ENCODE measurements at regions not wholly inside any gene's neighbourhood (a gene's known extent, or its start where the extent isn't known, plus 50 kb on each side); places are given as distances from the start of the nearest gene placed in this dataset.
"Not testable (repeated sequence)": the region's sequence is repeated elsewhere in the genome, so short reads cannot be mapped to it uniquely, and the experiment has no call there.

DNA sequence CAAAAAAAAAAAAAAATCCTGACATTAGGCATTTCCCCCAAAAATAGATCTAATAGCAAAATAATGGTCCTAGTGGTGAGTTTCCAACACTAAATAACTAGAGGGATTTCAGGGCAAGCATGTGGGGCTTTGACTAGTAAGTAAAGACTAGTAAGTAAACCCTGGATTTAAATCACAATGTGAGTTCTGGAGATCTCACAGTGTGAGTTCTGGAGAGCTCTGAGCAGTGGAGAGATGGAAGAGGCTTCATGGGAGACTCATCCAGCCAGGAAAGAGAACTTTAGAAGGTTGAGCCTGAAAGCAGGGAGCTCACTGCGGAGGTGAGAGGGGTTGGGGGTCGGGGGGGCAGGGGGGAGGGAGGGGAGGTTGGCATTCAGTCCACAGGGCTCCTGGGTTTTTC is 373.4 kb downstream of the SPATA31A1 start:
- not testable (repeated sequence) for DNase-seq (ENCODE audit: low spot score); H3K27ac ChIP-seq (ENCODE audit: poor library complexity, severe bottlenecking); H3K4me3 ChIP-seq (ENCODE audit: severe bottlenecking); H3K9me3 ChIP-seq (ENCODE audit: severe bottlenecking); H3K4me1 ChIP-seq (ENCODE audit: insufficient read depth, poor library complexity, severe bottlenecking); H3K36me3 ChIP-seq (ENCODE audit: low read depth); H3K27me3 ChIP-seq (ENCODE audit: insufficient read depth, poor library complexity, severe bottlenecking); ATAC-seq (ENCODE audit: low read depth)

DNA sequence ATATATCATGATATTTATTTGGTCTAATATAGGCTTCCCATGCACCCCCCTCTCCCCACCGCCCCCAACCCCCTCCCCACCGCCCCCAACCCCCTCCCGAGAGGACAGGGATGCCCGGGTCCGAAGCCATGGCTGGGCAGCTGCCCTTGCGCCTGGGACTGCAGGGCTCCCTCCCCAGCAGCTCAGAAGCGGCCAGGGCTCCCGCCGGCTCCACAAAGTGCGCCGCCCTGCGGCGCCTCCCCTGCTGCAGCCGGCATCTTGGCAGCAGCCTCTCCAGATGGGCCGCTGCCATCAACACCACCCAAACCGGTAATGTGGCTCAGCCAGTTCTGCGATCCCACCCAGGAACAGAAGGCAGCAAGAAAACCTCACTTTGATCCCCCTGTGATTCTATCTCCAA is 389.4 kb downstream of the SPATA31A1 start:
- not testable (repeated sequence) for H3K9me3 ChIP-seq (ENCODE audit: severe bottlenecking); H3K4me3 ChIP-seq (ENCODE audit: severe bottlenecking); H3K36me3 ChIP-seq (ENCODE audit: low read depth); DNase-seq (ENCODE audit: low spot score); H3K27me3 ChIP-seq (ENCODE audit: insufficient read depth, poor library complexity, severe bottlenecking); H3K4me1 ChIP-seq (ENCODE audit: insufficient read depth, poor library complexity, severe bottlenecking); H3K27ac ChIP-seq (ENCODE audit: poor library complexity, severe bottlenecking); ATAC-seq (ENCODE audit: low read depth)

DNA sequence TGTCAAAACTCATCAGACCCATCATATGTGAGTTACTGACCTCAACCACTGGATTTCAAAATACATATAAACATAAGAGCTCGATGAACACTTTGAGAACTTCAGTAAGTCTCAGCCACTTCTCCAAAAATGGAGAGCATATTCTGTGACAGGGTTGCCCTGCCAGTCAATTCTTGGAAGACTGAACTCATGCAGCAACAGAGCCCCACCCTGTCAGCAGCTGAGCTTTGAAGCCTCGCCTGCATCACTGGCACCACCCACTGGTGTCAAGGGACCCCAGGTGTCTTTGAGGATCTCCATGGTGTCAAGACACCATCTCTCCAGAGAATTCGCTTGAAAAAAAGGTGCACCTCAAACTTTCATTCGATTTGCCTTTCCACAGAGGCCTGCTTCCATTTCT is 420.1 kb downstream of the SPATA31A1 start:
- DNase-seq (ENCODE audit: low spot score); ATAC-seq (ENCODE audit: low read depth); H3K4me1 ChIP-seq (ENCODE audit: insufficient read depth, poor library complexity, severe bottlenecking); H3K9me3 ChIP-seq (ENCODE audit: severe bottlenecking); H3K27ac ChIP-seq (ENCODE audit: poor library complexity, severe bottlenecking); H3K27me3 ChIP-seq (ENCODE audit: insufficient read depth, poor library complexity, severe bottlenecking); H3K4me3 ChIP-seq (ENCODE audit: severe bottlenecking); H3K36me3 ChIP-seq (ENCODE audit: low read depth): not testable (repeated sequence)

DNA sequence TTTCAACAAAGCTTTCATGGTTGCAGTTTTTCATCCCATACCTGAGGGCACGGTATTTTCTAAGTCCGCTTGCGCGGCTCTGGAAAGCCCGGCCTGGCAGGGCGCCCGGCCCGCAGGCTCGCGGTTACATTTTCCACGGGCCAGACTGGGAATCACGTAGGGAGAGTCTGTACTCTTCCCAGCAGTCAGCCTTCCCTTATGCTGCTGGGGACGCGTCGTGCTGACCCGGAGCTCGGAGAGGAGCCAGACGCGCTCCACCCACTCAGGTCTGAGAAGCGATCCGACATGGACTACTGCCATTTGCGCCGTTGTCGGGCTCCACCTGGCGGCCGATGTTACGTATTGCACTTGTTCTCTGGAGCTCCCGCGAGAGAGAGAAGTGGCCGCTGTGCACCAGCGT is 435.9 kb downstream of the SPATA31A1 start:
- peak; percentile 100 for ATAC-seq (ENCODE audit: low read depth)
- H3K27me3 ChIP-seq (ENCODE audit: insufficient read depth, poor library complexity, severe bottlenecking); H3K4me3 ChIP-seq (ENCODE audit: severe bottlenecking): not testable (repeated sequence)

DNA sequence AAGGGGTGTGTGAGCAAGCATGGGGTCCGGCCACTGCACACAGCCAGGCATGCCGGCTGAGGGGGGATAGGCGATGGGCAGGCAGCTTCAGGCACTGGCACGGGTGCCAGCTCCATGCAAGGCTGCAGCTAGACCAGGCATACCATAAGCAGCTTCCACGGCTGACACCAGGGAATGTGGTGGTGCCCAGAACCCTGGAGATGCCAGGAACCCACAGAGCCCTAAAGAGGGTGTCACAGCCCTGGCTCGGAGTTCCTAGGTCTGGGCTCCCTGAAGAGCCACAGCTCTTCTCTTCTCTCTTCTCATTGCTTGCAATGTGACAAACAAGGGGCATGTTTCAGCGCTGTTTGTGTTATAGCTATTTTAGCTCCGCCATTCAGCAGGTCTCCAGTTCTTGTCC is 442.5 kb downstream of the SPATA31A1 start:
- H3K9me3 ChIP-seq (ENCODE audit: severe bottlenecking); ATAC-seq (ENCODE audit: low read depth); H3K27ac ChIP-seq (ENCODE audit: poor library complexity, severe bottlenecking); H3K36me3 ChIP-seq (ENCODE audit: low read depth); H3K27me3 ChIP-seq (ENCODE audit: insufficient read depth, poor library complexity, severe bottlenecking); H3K4me1 ChIP-seq (ENCODE audit: insufficient read depth, poor library complexity, severe bottlenecking); H3K4me3 ChIP-seq (ENCODE audit: severe bottlenecking): not testable (repeated sequence)
- peak; percentile 17 for DNase-seq (ENCODE audit: low spot score)

More for the DNA sequence above, 435.9 kb downstream of the SPATA31A1 start:
- H3K36me3 ChIP-seq (ENCODE audit: low read depth); H3K9me3 ChIP-seq (ENCODE audit: severe bottlenecking); H3K27ac ChIP-seq (ENCODE audit: poor library complexity, severe bottlenecking); H3K4me1 ChIP-seq (ENCODE audit: insufficient read depth, poor library complexity, severe bottlenecking): not testable (repeated sequence)
- DNase-seq (ENCODE audit: low spot score): peak; percentile 14

DNA sequence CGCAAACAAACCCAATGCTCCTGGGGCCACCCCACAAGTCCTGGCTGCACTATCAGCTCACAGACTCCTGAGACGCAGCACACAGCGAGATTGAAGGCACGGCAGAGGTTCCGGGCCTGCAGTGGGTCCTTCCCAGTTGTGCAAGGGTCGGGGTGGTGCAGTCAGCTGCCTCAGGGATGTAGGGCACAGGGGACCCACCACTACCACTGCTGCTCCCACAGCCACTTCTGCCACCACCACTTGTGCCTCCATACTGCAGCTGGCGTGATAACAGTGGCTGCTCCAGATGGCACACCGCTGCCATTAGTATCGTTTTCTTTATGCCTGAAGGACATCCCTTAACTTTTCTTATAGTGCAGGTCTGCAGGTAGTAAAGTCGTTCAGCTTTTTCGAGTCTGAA is 443.8 kb downstream of the SPATA31A1 start:
- H3K9me3 ChIP-seq (ENCODE audit: severe bottlenecking); ATAC-seq (ENCODE audit: low read depth); H3K4me3 ChIP-seq (ENCODE audit: severe bottlenecking); H3K4me1 ChIP-seq (ENCODE audit: insufficient read depth, poor library complexity, severe bottlenecking); H3K36me3 ChIP-seq (ENCODE audit: low read depth); H3K27ac ChIP-seq (ENCODE audit: poor library complexity, severe bottlenecking); H3K27me3 ChIP-seq (ENCODE audit: insufficient read depth, poor library complexity, severe bottlenecking): not testable (repeated sequence)
- DNase-seq (ENCODE audit: low spot score): peak; percentile 11

DNA sequence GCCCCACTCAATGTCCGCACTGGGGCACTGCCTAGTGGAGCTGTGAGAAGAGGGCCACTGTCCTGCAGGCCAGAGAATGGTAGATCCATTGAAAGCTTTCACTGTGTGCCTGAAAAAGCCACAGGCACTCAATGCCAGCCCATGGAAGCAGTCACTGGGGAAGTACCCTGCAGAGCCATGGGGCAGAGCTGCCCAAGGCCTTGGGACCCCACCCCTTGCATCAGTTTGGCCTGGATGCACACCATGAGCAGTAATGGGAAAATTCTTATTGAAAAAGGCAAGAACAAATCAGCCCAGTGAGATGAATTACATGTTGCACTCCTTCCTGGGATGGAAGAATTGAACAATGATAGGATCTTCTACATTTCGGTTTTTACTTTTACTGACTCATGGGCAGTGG is 447.1 kb downstream of the SPATA31A1 start:
- H3K27ac ChIP-seq (ENCODE audit: poor library complexity, severe bottlenecking); DNase-seq (ENCODE audit: low spot score); H3K4me3 ChIP-seq (ENCODE audit: severe bottlenecking); H3K36me3 ChIP-seq (ENCODE audit: low read depth); H3K9me3 ChIP-seq (ENCODE audit: severe bottlenecking); H3K4me1 ChIP-seq (ENCODE audit: insufficient read depth, poor library complexity, severe bottlenecking); ATAC-seq (ENCODE audit: low read depth); H3K27me3 ChIP-seq (ENCODE audit: insufficient read depth, poor library complexity, severe bottlenecking): not testable (repeated sequence)

DNA sequence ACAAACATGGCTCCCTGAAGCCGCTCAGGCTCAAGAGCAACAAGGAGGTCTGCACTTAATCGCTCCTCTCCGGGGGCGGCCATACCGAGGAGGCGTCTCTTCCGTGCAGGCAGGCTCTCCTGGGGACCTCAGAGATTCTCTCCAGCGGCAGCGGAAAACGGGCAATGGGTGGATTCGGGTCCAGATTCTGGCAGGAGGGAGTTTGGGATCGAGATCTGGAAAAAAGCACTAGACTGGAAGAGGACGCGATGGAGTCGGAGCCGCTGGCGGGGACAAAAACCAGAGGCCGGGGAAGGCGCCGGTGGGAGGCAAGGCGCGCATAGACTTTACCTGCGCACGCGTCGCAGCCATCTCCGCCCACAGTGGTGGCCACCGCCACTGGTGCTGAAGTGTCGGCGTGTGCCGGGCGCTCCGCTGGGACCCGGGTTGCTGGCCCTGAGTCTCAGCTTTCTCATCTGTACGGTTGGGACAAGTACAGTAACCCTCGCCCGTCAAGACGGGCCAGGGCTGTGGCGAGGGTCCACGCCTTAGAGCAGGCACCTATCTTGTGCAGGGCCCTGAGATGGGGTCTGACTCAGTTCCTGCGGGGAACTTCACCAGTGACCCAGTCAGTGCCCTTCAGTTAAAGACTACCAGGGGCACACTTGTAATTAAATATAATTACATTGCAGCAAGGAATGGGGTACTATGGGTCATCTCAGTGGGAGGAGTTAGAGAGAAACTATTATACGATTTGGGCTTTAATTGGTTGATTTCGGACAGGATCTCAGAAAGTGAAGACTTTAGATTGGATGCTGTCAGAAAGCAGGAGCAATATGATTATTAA is 454.1 kb downstream of the SPATA31A1 start:
- ATAC-seq (ENCODE audit: low read depth): peak; percentile 53; the same call in 1 of the 3 replicates
- Histone ChIP-seq H3K27ac (ENCODE audit: poor library complexity, severe bottlenecking) (peak overlapping the region; percentile 22), H3K4me3 (ENCODE audit: severe bottlenecking) (peak overlapping the region; percentile 37)
- not testable (repeated sequence) for H3K9me3 ChIP-seq (ENCODE audit: severe bottlenecking); H3K36me3 ChIP-seq (ENCODE audit: low read depth); DNase-seq (ENCODE audit: low spot score); H3K4me1 ChIP-seq (ENCODE audit: insufficient read depth, poor library complexity, severe bottlenecking); H3K27me3 ChIP-seq (ENCODE audit: insufficient read depth, poor library complexity, severe bottlenecking)

DNA sequence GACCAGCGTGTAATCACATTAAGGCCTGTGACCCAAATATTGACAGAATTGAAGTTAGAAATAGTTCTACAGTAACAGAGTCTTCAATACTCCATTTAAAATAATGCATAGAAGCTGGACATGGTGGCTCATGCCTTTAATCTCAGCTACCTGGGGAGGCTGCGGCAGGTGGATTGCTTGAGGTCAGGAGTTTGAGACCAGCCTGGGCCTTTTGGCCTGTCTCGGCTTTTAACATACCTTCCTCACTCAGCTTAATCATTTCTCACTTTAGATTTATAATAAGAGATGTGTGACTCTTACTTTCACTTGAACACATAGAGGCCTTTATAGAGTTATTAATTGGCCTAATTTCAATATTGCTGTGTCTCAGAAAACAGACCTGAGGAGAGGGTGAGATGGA is 454.9 kb downstream of the SPATA31A1 start:
- not testable (repeated sequence) for H3K9me3 ChIP-seq (ENCODE audit: severe bottlenecking); H3K27ac ChIP-seq (ENCODE audit: poor library complexity, severe bottlenecking); H3K36me3 ChIP-seq (ENCODE audit: low read depth); DNase-seq (ENCODE audit: low spot score); H3K27me3 ChIP-seq (ENCODE audit: insufficient read depth, poor library complexity, severe bottlenecking); H3K4me1 ChIP-seq (ENCODE audit: insufficient read depth, poor library complexity, severe bottlenecking); ATAC-seq (ENCODE audit: low read depth); H3K4me3 ChIP-seq (ENCODE audit: severe bottlenecking)

DNA sequence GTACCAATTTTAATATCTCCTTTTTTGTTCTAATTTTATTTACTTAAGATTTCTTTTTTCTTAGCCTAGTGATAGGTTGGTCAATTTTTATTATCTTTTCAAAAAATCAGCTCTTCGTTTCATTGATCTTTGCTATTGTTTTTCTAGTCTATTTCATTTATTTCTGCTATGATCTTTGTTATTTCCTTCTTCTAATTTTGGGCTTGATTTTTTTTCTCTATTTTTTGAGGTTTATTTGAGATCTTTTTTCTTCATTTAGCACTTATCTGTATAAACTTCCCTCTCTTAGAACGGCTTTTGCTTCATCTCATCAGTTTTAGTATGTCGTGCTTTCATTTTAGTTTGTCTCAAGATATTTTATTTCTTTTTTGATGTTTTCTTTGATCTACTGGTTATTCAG is 456.1 kb downstream of the SPATA31A1 start:
- H3K27me3 ChIP-seq (ENCODE audit: insufficient read depth, poor library complexity, severe bottlenecking); ATAC-seq (ENCODE audit: low read depth); H3K27ac ChIP-seq (ENCODE audit: poor library complexity, severe bottlenecking); H3K4me1 ChIP-seq (ENCODE audit: insufficient read depth, poor library complexity, severe bottlenecking); H3K36me3 ChIP-seq (ENCODE audit: low read depth); H3K4me3 ChIP-seq (ENCODE audit: severe bottlenecking); H3K9me3 ChIP-seq (ENCODE audit: severe bottlenecking); DNase-seq (ENCODE audit: low spot score): not testable (repeated sequence)

DNA sequence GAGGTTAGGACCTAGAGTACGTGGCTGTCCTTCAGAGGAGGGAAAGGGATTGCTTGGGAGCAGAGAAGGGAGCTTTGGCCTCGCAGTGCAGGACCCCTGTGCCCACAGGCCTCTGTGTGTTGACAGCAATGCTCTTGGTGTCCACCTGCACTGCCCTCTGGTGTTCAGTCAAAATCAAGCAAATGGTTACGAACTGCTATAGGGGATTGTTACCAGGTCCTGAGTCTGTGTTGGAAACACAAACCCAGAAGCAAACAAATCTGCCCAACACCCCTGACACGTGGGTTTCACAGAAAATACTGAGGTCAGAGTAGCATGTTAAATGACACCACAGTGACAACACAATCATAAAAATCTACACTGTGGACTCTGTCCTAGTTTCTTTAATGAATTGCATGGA is 473.0 kb downstream of the SPATA31A1 start:
- not testable (repeated sequence) for H3K4me3 ChIP-seq (ENCODE audit: severe bottlenecking); ATAC-seq (ENCODE audit: low read depth); DNase-seq (ENCODE audit: low spot score)

More for the DNA sequence above, 473.0 kb downstream of the SPATA31A1 start:
- H3K27me3 ChIP-seq (ENCODE audit: insufficient read depth, poor library complexity, severe bottlenecking); H3K36me3 ChIP-seq (ENCODE audit: low read depth); H3K9me3 ChIP-seq (ENCODE audit: severe bottlenecking); H3K27ac ChIP-seq (ENCODE audit: poor library complexity, severe bottlenecking); H3K4me1 ChIP-seq (ENCODE audit: insufficient read depth, poor library complexity, severe bottlenecking): not testable (repeated sequence)

All from RWPE2 (cell line).